Omental fat pad (tissue), 3 donors: ENCODE measurements at regions not wholly inside any gene's neighbourhood (a gene's known extent, or its start where the extent isn't known, plus 50 kb on each side); places are given as distances from the start of the nearest gene placed in this dataset.
"Not testable (repeated sequence)": the region's sequence is repeated elsewhere in the genome, so short reads cannot be mapped to it uniquely, and the experiment has no call there.

ENCODE experiments used
- ATAC-seq: fragments of 150-250 bp; one replicate; pipeline ENCODE4 v1.9.1; 2016; ENCODE audit warnings: mild to moderate bottlenecking, moderate library complexity; ENCODE audit not compliant: low FRiP score
- DNase-seq: peaks from one replicate; pipeline ENCODE4 v3.0.0-alpha.2; 2019; ENCODE audit warnings: low spot score
- CTCF ChIP-seq, 3 donors: fragments of 450-650 bp; IDR thresholded peaks; one replicate each; pipeline ENCODE4 v1.5.1; 2016 to 2017; ENCODE audit warnings: antibody characterized with exemption in 3 of 3, mild to moderate bottlenecking in 3 of 3, moderate library complexity in 2 of 3

- ATAC-seq (no peak), DNase-seq (no peak)
- TF ChIP-seq CTCF (IDR thresholded peaks at IDR 0.05): no peak
Observed at GRCh38 chr15:95202569-95203349, 971.4 kb downstream of the MCTP2 start.

GRCh38 chr15:95205077-95205476 is 973.7 kb downstream of the MCTP2 start:
- DNase-seq (no peak), ATAC-seq (no peak)
- TF ChIP-seq CTCF (IDR thresholded peaks at IDR 0.05): no peak

GRCh38 chr15:95205830-95206229 is 974.5 kb downstream of the MCTP2 start:
- not testable (repeated sequence) for ATAC-seq, DNase-seq

GRCh38 chr15:95208071-95208470 is 976.7 kb downstream of the MCTP2 start:
- DNase-seq (no peak), ATAC-seq (no peak)
- no peak for TF ChIP-seq CTCF (IDR thresholded peaks at IDR 0.05)

GRCh38 chr15:95208988-95209387 is 977.6 kb downstream of the MCTP2 start:
- no peak for ATAC-seq
- no peak for DNase-seq
- TF ChIP-seq CTCF (IDR thresholded peaks at IDR 0.05): no peak

- no peak for ATAC-seq
- no peak for TF ChIP-seq CTCF (IDR thresholded peaks at IDR 0.05)
- no peak for DNase-seq
Observed at GRCh38 chr15:95210436-95210981, 979.1 kb downstream of the MCTP2 start.

GRCh38 chr15:95215017-95215416 is 983.7 kb downstream of the MCTP2 start:
- no peak for TF ChIP-seq CTCF (IDR thresholded peaks at IDR 0.05)
- DNase-seq (no peak), ATAC-seq (no peak)
